ENCODE measurements at regions not wholly inside any gene's neighbourhood (a gene's known extent, or its start where the extent isn't known, plus 50 kb on each side); places are given as distances from the start of the nearest gene placed in this dataset.

DNA sequence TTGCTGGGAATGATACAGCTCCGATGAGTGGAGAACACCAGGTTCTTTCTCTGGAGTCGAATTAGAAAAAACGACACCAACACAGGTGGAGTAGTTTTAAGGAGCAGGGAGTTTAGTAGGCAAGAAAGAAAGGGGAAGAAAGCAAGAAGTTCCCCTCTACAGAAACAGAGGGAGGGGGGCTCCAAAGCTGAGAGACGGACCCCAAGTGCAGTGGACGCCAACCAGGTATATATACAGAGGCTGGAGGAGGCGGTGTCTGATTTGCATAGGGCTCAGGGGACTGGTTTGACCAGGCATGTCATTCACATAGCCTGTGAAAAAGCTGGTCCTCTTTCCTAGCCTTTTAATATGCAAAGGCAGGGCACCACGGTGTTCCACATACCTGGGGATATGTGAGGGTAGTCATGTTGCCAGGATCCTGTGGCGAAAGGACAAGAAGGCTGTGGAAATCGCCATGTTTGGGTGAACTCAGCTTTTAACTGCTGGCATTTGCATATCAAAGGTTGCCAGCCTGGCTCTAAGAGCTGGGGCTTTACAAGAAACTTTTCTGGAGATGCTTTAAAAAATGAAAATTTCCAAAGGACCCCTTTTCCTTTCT is 887.4 kb upstream of the EPHA6 start:
- in situ Hi-C loops (cut with MboI; ENCODE audit: low pct_unique_long_range_greater_than_20kb, low sequenced_read_pairs), result no loop called here
- DNase-seq, result no peak

GRCh38 chr3:95934181-95934580 is 880.2 kb upstream of the EPHA6 start:
- in situ Hi-C loops (cut with MboI; ENCODE audit: low pct_unique_long_range_greater_than_20kb, low sequenced_read_pairs), result no loop called here

GRCh38 chr3:95939235-95939809 is 875.1 kb upstream of the EPHA6 start:
- no peak for DNase-seq
- in situ Hi-C loops (cut with MboI; ENCODE audit: low pct_unique_long_range_greater_than_20kb, low sequenced_read_pairs), result no loop called here

More at GRCh38 chr3:95934181-95934580, 880.2 kb upstream of the EPHA6 start:
- DNase-seq, result no peak

DNA sequence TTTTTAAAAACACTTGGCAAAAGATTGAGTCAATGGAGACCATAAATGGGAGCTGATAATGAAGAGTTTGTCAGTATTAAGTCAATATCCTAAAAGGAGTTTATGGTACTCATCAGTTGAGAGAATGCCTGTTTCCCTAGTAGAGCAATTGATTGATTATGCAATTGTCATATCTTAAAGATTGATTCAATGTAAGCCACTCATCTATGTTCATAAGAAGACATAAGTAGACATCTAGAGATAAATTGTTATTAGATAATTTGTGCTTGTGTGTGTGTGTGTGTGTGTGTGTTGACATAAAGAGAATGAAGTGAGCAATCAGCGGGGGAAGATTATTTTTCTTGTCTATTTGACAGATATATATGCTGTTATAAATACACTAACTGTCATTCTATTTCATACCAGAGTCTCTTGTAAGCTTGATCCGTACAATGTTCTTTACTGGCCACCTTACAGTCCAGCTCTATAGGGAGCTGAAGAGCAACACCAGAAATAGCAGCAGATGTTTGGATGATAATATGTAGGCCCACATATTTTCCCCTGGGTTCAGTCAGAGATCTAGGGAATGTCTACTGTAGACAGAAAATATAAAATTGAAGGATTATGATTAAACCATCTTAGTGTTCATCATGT is 848.6 kb upstream of the EPHA6 start:
- in situ Hi-C loops (cut with MboI; ENCODE audit: low pct_unique_long_range_greater_than_20kb, low sequenced_read_pairs), result no loop called here
- no peak for DNase-seq

GRCh38 chr3:95971573-95971972 is 842.8 kb upstream of the EPHA6 start:
- no peak for DNase-seq
- in situ Hi-C loops (cut with MboI; ENCODE audit: low pct_unique_long_range_greater_than_20kb, low sequenced_read_pairs), result no loop called here

DNA sequence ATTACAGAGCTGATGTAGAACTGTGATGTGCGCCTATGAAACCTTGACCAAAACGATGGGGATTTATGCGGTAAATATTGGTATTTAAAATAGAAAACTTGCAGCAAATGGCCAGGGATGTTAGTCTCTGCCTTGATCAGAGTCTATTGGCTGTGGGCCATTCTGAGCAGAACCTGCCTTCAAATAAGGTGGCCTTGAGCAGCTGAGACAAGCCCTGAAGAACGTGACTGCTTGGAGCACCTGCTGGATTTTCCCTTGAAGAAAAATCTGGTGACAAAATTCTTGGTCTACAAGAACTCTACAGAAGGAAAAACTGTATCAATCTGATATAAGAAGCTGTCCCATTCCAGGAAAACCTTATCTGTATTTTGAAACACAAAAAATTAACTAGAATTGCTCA is 820.1 kb upstream of the EPHA6 start:
- in situ Hi-C loops (cut with MboI; ENCODE audit: low pct_unique_long_range_greater_than_20kb, low sequenced_read_pairs), result no loop called here
- no peak for DNase-seq

- in situ Hi-C loops (cut with MboI; ENCODE audit: low pct_unique_long_range_greater_than_20kb, low sequenced_read_pairs), result no loop called here
- no peak for DNase-seq
These were observed 813.4 kb upstream of the EPHA6 start for GRCh38 chr3:96000966-96001365.

DNA sequence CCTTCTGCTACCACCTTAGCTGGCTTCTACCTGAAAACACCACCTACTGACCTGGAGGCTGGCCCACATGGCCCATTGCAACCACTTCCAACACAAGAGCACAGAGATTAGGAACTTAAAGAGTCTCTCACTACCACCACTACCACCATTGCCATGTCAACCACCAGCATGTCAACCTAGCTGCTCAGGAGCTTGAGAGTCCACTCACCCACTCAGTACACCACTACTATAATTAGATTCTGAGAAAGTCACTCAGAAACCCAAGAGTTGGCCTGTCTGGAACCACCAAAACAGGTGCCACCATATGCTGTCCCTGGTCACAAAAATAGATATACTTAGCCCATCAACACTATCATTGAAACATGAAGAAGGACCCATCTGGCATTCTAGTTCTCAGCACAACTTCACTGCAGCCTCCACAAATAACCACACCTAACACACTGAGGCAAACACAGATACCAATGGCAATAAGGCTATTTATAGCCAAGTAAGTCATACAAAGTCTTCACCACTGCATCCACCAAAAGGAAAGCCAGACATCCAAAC is 806.7 kb upstream of the EPHA6 start:
- in situ Hi-C loops (cut with MboI; ENCODE audit: low pct_unique_long_range_greater_than_20kb, low sequenced_read_pairs), result no loop called here
- no peak for DNase-seq

DNA sequence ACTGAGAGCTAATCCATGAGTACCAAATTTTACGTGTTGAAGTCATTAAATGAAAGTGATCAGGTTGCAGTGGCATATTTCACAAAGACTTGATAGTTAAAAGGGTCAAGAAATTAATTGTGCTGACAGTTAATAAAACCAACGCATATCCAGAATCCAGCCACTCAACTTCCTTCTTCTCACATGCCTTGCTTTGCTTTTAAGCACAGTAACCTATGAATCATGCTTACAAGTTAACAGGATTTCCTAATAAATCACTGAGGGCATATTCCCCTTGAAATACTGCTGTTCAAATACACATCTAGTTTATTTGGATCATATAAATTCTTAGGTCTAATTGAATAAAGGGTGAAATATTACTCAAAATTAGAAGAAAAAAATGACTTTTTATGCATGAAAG is 801.5 kb upstream of the EPHA6 start:
- no peak for DNase-seq
- in situ Hi-C loops (cut with MboI; ENCODE audit: low pct_unique_long_range_greater_than_20kb, low sequenced_read_pairs), result no loop called here

- in situ Hi-C loops (cut with MboI; ENCODE audit: low pct_unique_long_range_greater_than_20kb, low sequenced_read_pairs), result no loop called here
These were observed 796.8 kb upstream of the EPHA6 start for GRCh38 chr3:96017556-96017955.

DNA sequence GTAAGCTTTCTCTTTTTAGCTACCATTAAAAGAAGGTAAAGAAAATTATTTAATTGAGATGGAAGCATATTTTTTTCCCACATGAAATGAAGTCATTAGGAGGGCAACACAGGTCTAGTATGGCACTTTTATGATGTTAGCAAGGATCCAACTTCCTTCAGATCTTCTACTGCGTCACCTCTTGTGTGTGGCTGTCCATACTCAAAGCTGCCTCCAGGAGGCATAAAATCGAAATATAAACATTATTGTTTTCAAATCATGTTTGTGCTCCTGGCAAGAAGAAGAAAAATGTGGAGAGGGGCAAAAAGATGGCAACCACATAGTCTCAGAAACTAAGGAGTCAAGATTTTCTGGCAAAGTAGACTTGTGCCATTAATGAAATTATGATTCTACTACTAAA is 791.7 kb upstream of the EPHA6 start:
- no peak for DNase-seq
- in situ Hi-C loops (cut with MboI; ENCODE audit: low pct_unique_long_range_greater_than_20kb, low sequenced_read_pairs), result no loop called here

More at GRCh38 chr3:96017556-96017955, 796.8 kb upstream of the EPHA6 start:
- no peak for DNase-seq

GRCh38 chr3:96027718-96028117 is 786.7 kb upstream of the EPHA6 start:
- DNase-seq, result no peak
- in situ Hi-C loops (cut with MboI; ENCODE audit: low pct_unique_long_range_greater_than_20kb, low sequenced_read_pairs), result no loop called here

GRCh38 chr3:96039632-96040031 is 774.8 kb upstream of the EPHA6 start:
- in situ Hi-C loops (cut with MboI; ENCODE audit: low pct_unique_long_range_greater_than_20kb, low sequenced_read_pairs), result no loop called here
- DNase-seq, result no peak

DNA sequence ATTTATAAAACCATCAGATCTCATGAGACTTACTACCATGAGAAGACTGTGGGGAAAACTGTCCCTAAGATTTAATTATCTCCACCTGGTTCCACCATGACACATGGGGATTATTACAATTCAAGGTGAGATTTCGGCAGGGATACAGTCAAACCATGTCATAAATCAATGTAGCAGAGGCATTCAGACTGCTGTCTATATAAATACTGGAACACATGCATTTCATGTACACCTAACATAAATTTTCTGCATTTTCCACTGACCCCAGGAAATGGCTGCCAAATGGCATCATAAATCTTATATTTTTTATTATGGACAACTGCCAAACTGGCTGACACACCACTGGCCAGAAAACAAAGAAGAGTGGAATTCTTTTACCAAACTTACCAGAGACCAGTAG is 755.1 kb upstream of the EPHA6 start:
- DNase-seq, result no peak

GRCh38 chr3:96069065-96069464 is 745.3 kb upstream of the EPHA6 start:
- in situ Hi-C loops (cut with MboI; ENCODE audit: low pct_unique_long_range_greater_than_20kb, low sequenced_read_pairs), result no loop called here
- no peak for DNase-seq

More for the DNA sequence above, 755.1 kb upstream of the EPHA6 start:
- in situ Hi-C loops (cut with MboI; ENCODE audit: low pct_unique_long_range_greater_than_20kb, low sequenced_read_pairs), result no loop called here

GRCh38 chr3:96070678-96071077 is 743.7 kb upstream of the EPHA6 start:
- no peak for DNase-seq
- in situ Hi-C loops (cut with MboI; ENCODE audit: low pct_unique_long_range_greater_than_20kb, low sequenced_read_pairs), result no loop called here

GRCh38 chr3:96071097-96071496 is 743.3 kb upstream of the EPHA6 start:
- in situ Hi-C loops (cut with MboI; ENCODE audit: low pct_unique_long_range_greater_than_20kb, low sequenced_read_pairs), result no loop called here
- DNase-seq, result no peak

- in situ Hi-C loops (cut with MboI; ENCODE audit: low pct_unique_long_range_greater_than_20kb, low sequenced_read_pairs), result no loop called here
These were observed 742.2 kb upstream of the EPHA6 start for GRCh38 chr3:96072226-96072625.

GRCh38 chr3:96083610-96084009 is 730.8 kb upstream of the EPHA6 start:
- in situ Hi-C loops (cut with MboI; ENCODE audit: low pct_unique_long_range_greater_than_20kb, low sequenced_read_pairs), result no loop called here
- DNase-seq, result no peak

More at GRCh38 chr3:96072226-96072625, 742.2 kb upstream of the EPHA6 start:
- no peak for DNase-seq

DNA sequence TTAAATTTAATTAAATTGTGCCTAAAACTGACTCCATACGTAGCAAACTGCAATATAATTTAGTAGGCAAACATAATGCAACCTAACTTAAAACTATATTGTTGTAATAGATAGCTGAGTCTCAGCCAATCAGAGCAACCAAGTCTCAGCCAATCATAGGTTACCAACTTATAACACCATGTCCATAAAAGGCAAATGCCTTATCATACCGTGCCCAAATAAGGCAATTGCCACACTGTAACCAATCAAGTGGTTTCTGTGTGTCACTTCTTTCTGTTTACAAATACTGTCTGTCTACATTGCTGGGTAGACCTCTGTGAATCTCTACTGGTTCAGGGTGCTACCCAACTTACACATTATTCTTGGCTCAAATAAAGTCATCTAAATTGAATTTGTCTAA is 728.4 kb upstream of the EPHA6 start:
- in situ Hi-C loops (cut with MboI; ENCODE audit: low pct_unique_long_range_greater_than_20kb, low sequenced_read_pairs), result no loop called here
- DNase-seq, result no peak
